H7 (cell line): ENCODE measurements at regions not wholly inside any gene's neighbourhood (a gene's known extent, or its start where the extent isn't known, plus 50 kb on each side); places are given as distances from the start of the nearest gene placed in this dataset.
"Not testable (repeated sequence)": the region's sequence is repeated elsewhere in the genome, so short reads cannot be mapped to it uniquely, and the experiment has no call there.

Experiments used
- DNase-seq: peaks from one replicate; pipeline ENCODE4 v3.0.0; 2012
- H3K27me3 ChIP-seq: 2 replicates; pipeline ENCODE4 v1.6.0; 2011; ENCODE audit warnings: mild to moderate bottlenecking, low read length; ENCODE audit not compliant: control insufficient read depth, insufficient read depth
- H3K36me3 ChIP-seq: replicated peaks from 2 replicates; pipeline ENCODE4 v1.5.1; 2011; ENCODE audit warnings: low read length; ENCODE audit not compliant: control insufficient read depth, insufficient read depth
- H3K4me3 ChIP-seq: 2 replicates; pipeline ENCODE4 v1.5.1; 2011; ENCODE audit warnings: low read depth, mild to moderate bottlenecking, control low read depth, low read length, moderate library complexity; ENCODE audit not compliant: insufficient read depth

- no peaks in the 10 kb centered on the region for H3K36me3 ChIP-seq
- no peak overlapping the region for H3K4me3 ChIP-seq
- no peaks in the 10 kb centered on the region for H3K27me3 ChIP-seq
- no peak for DNase-seq
These were observed 390.0 kb downstream of the DTWD2 start for GRCh38 chr5:118598311-118598710.

GRCh38 chr5:118597543-118597942 lies 390.8 kb downstream of the DTWD2 start:
- no peak overlapping the region for H3K4me3 ChIP-seq
- no peak for DNase-seq
- H3K36me3 ChIP-seq: no peaks in the 10 kb centered on the region
- H3K27me3 ChIP-seq: no peaks in the 10 kb centered on the region

GRCh38 chr5:118596255-118596654 lies 392.1 kb downstream of the DTWD2 start:
- Histone ChIP-seq H3K4me3 (no peak overlapping the region), H3K36me3 (no peaks in the 10 kb centered on the region), H3K27me3 (no peaks in the 10 kb centered on the region)
- DNase-seq: no peak

- no peaks in the 10 kb centered on the region for H3K36me3 ChIP-seq
- no peak overlapping the region for H3K4me3 ChIP-seq
- DNase-seq: peak; percentile 3
- H3K27me3 ChIP-seq: no peaks in the 10 kb centered on the region
These were observed 395.4 kb downstream of the DTWD2 start for GRCh38 chr5:118593003-118593328.

GRCh38 chr5:118592229-118593002 lies 395.9 kb downstream of the DTWD2 start:
- Histone ChIP-seq H3K36me3 (no peaks in the 10 kb centered on the region), H3K27me3 (no peaks in the 10 kb centered on the region)
- DNase-seq: no peak

GRCh38 chr5:118590806-118591205 lies 397.5 kb downstream of the DTWD2 start:
- DNase-seq: no peak
- Histone ChIP-seq H3K4me3 (no peak overlapping the region), H3K36me3 (no peaks in the 10 kb centered on the region), H3K27me3 (no peaks in the 10 kb centered on the region)

More at GRCh38 chr5:118592229-118593002, 395.9 kb downstream of the DTWD2 start:
- no peak overlapping the region for H3K4me3 ChIP-seq

GRCh38 chr5:118580949-118581348 lies 407.4 kb downstream of the DTWD2 start:
- H3K27me3 ChIP-seq: no peaks in the 10 kb centered on the region
- DNase-seq: no peak
- H3K36me3 ChIP-seq: no peaks in the 10 kb centered on the region
- no peak overlapping the region for H3K4me3 ChIP-seq

- DNase-seq: no peak
- H3K36me3 ChIP-seq: no peaks in the 10 kb centered on the region
- no peaks in the 10 kb centered on the region for H3K27me3 ChIP-seq
- H3K4me3 ChIP-seq: no peak overlapping the region
These were observed 410.3 kb downstream of the DTWD2 start for GRCh38 chr5:118578093-118578492.

GRCh38 chr5:118577621-118578020 lies 410.7 kb downstream of the DTWD2 start:
- no peak for DNase-seq
- no peaks in the 10 kb centered on the region for H3K27me3 ChIP-seq
- no peaks in the 10 kb centered on the region for H3K36me3 ChIP-seq
- H3K4me3 ChIP-seq: no peak overlapping the region

GRCh38 chr5:118570276-118570675 lies 418.1 kb downstream of the DTWD2 start:
- H3K4me3 ChIP-seq, DNase-seq, H3K27me3 ChIP-seq, H3K36me3 ChIP-seq: not testable (repeated sequence)

GRCh38 chr5:118569596-118569995 lies 418.8 kb downstream of the DTWD2 start:
- not testable (repeated sequence) for H3K4me3 ChIP-seq, DNase-seq, H3K27me3 ChIP-seq, H3K36me3 ChIP-seq

GRCh38 chr5:118565335-118565971 lies 422.9 kb downstream of the DTWD2 start:
- no peaks in the 10 kb centered on the region for H3K36me3 ChIP-seq
- DNase-seq: no peak
- H3K4me3 ChIP-seq: no peak overlapping the region
- H3K27me3 ChIP-seq: no peaks in the 10 kb centered on the region

- Histone ChIP-seq H3K27me3 (no peaks in the 10 kb centered on the region), H3K36me3 (no peaks in the 10 kb centered on the region), H3K4me3 (no peak overlapping the region)
- no peak for DNase-seq
These were observed 426.4 kb downstream of the DTWD2 start for GRCh38 chr5:118561971-118562370.

GRCh38 chr5:118561235-118561634 lies 427.1 kb downstream of the DTWD2 start:
- H3K36me3 ChIP-seq: no peaks in the 10 kb centered on the region
- DNase-seq: no peak
- no peaks in the 10 kb centered on the region for H3K27me3 ChIP-seq
- H3K4me3 ChIP-seq: no peak overlapping the region

- no peak overlapping the region for H3K4me3 ChIP-seq
- no peaks in the 10 kb centered on the region for H3K36me3 ChIP-seq
- DNase-seq: no peak
- no peaks in the 10 kb centered on the region for H3K27me3 ChIP-seq
These were observed 429.5 kb downstream of the DTWD2 start for GRCh38 chr5:118558871-118559270.
